ENCODE measurements at regions not wholly inside any gene's neighbourhood (a gene's known extent, or its start where the extent isn't known, plus 50 kb on each side); places are given as distances from the start of the nearest gene placed in this dataset.

DNA sequence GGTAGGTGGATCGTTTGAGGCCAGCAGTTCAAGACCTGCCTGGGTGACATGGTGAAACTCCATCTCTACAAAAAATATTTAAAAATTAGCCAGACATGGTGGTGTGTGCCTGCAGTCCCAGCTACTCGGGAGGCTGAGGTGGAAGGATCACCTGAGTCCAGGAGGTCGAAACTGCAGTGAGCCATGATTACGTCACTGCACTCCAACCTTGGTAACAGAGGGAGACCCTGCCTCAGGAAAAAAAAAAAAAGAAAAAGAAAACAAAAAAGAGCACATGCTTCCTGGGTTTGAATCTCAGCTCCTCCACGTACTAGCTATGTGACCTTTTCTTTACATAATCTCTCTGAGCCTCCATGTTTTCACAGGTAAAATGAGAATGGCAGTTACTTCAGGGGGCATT is 86.3 kb upstream of the CALM2 start:
- Histone ChIP-seq H3K9ac (ENCODE audit: low read length) (no peak overlapping the region), H3K36me3 (ENCODE audit: insufficient read depth, low read length) (no peaks in the 10 kb centered on the region), H3K4me3 (ENCODE audit: insufficient read depth, low read depth, low read length) (no peak overlapping the region), H3K9me3 (ENCODE audit: insufficient read depth, low read depth, low read length) (no peaks in the 10 kb centered on the region), H3K27me3 (ENCODE audit: insufficient read depth, low read length) (no peaks in the 10 kb centered on the region), H3K27ac (ENCODE audit: low read depth, low read length) (no peak overlapping the region), H3K4me1 (ENCODE audit: insufficient read depth, low read length) (peaks cover 5% of the 10 kb centered on the region), H2AFZ (ENCODE audit: low read depth, low read length) (no peak overlapping the region), H4K20me1 (ENCODE audit: insufficient read depth, low read length) (no peaks in the 10 kb centered on the region), H3K4me2 (ENCODE audit: low read length) (no peak overlapping the region), H3K79me2 (ENCODE audit: insufficient read depth, low read length) (no peaks in the 10 kb centered on the region)
- no peak for DNase-seq (ENCODE audit: low read depth)
- H3K4me1 Mint-ChIP-seq (ENCODE audit: low read depth, unreplicated experiment), result peaks cover 9% of the 10 kb centered on the region
- no peak overlapping the region for H3K27ac Mint-ChIP-seq (ENCODE audit: unreplicated experiment)
- no peak overlapping the region for H3K4me3 Mint-ChIP-seq (ENCODE audit: unreplicated experiment)
- H3K9me3 Mint-ChIP-seq (ENCODE audit: unreplicated experiment), result no peaks in the 10 kb centered on the region
- TF ChIP-seq, protein P1, sequence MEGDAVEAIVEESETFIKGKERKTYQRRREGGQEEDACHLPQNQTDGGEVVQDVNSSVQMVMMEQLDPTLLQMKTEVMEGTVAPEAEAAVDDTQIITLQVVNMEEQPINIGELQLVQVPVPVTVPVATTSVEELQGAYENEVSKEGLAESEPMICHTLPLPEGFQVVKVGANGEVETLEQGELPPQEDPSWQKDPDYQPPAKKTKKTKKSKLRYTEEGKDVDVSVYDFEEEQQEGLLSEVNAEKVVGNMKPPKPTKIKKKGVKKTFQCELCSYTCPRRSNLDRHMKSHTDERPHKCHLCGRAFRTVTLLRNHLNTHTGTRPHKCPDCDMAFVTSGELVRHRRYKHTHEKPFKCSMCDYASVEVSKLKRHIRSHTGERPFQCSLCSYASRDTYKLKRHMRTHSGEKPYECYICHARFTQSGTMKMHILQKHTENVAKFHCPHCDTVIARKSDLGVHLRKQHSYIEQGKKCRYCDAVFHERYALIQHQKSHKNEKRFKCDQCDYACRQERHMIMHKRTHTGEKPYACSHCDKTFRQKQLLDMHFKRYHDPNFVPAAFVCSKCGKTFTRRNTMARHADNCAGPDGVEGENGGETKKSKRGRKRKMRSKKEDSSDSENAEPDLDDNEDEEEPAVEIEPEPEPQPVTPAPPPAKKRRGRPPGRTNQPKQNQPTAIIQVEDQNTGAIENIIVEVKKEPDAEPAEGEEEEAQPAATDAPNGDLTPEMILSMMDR (IDR thresholded peaks at IDR 0.05; ENCODE audit: insufficient read depth, low read depth, low read length), result no peak
- no peak for TF ChIP-seq EZH2 (IDR thresholded peaks at IDR 0.05; ENCODE audit: insufficient read depth, low read length)
- FAIRE-seq, result no peak
- peaks cover 2% of the 10 kb centered on the region for H3K36me3 Mint-ChIP-seq (ENCODE audit: low read depth, unreplicated experiment)
- H3K27me3 Mint-ChIP-seq (ENCODE audit: low read depth, unreplicated experiment), result peaks cover 12% of the 10 kb centered on the region

DNA sequence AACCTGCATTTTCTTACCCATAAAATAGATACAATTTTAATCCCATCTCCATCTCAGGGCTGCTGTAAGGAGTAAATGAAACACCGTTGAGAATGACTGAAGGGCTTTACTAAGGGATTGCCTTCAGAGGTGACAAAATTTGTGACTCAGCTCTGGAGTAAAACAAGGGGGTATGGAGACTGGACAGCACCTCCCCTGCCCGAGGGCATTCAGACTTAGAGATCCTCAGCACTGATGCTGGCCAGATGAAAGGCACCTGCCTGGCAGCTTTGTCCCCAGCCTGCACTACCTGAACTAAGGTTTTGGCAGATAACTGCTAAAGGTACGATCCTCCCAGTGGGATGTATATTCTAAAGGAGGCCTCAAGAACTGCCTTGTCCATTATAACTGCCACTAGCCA is 84.7 kb upstream of the CALM2 start:
- no peaks in the 10 kb centered on the region for H3K27me3 ChIP-seq (ENCODE audit: insufficient read depth, low read length)
- H3K4me2 ChIP-seq (ENCODE audit: low read length), result no peak overlapping the region
- no peaks in the 10 kb centered on the region for H4K20me1 ChIP-seq (ENCODE audit: insufficient read depth, low read length)
- H3K36me3 ChIP-seq (ENCODE audit: insufficient read depth, low read length), result no peaks in the 10 kb centered on the region
- peaks cover 12% of the 10 kb centered on the region for H3K27me3 Mint-ChIP-seq (ENCODE audit: low read depth, unreplicated experiment)
- no peaks in the 10 kb centered on the region for H3K9me3 Mint-ChIP-seq (ENCODE audit: unreplicated experiment)
- peaks cover 15% of the 10 kb centered on the region for H3K4me1 Mint-ChIP-seq (ENCODE audit: low read depth, unreplicated experiment)
- H2AFZ ChIP-seq (ENCODE audit: low read depth, low read length), result no peak overlapping the region
- DNase-seq (ENCODE audit: low read depth), result no peak
- no peak overlapping the region for H3K4me3 Mint-ChIP-seq (ENCODE audit: unreplicated experiment)
- H3K4me1 ChIP-seq (ENCODE audit: insufficient read depth, low read length), result peaks cover 5% of the 10 kb centered on the region
- peaks cover 2% of the 10 kb centered on the region for H3K36me3 Mint-ChIP-seq (ENCODE audit: low read depth, unreplicated experiment)
- no peak for FAIRE-seq
- H3K9ac ChIP-seq (ENCODE audit: low read length), result no peak overlapping the region
- H3K27ac ChIP-seq (ENCODE audit: low read depth, low read length), result no peak overlapping the region
- TF ChIP-seq EZH2 (IDR thresholded peaks at IDR 0.05; ENCODE audit: insufficient read depth, low read length), result no peak
- TF ChIP-seq, protein P1 (IDR thresholded peaks at IDR 0.05; ENCODE audit: insufficient read depth, low read depth, low read length), result no peak
- no peaks in the 10 kb centered on the region for H3K79me2 ChIP-seq (ENCODE audit: insufficient read depth, low read length)
- no peak overlapping the region for H3K4me3 ChIP-seq (ENCODE audit: insufficient read depth, low read depth, low read length)
- no peak overlapping the region for H3K27ac Mint-ChIP-seq (ENCODE audit: unreplicated experiment)
- no peaks in the 10 kb centered on the region for H3K9me3 ChIP-seq (ENCODE audit: insufficient read depth, low read depth, low read length)

DNA sequence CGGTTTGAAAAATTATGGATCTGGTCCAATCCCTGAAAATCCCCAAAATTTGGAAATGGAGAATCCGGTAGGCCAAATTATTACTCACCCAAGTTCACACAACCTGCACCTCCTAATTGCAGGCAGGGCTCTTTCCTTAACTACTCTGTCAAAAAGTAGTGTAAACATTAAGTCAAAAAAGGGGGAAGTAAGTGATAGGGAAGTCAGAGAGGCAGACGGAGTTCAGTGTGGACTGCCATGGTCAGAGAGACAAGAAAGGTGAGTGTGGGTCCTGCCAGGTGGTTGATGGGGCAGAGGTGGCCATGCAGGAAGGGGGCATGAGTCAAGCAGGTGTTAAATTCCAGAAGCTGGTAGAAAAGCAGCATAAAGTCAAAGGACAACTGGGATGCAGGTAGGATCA is 83.5 kb upstream of the CALM2 start:
- Histone ChIP-seq H4K20me1 (ENCODE audit: insufficient read depth, low read length) (no peaks in the 10 kb centered on the region), H2AFZ (ENCODE audit: low read depth, low read length) (no peak overlapping the region), H3K4me2 (ENCODE audit: low read length) (no peak overlapping the region), H3K79me2 (ENCODE audit: insufficient read depth, low read length) (no peaks in the 10 kb centered on the region), H3K4me1 (ENCODE audit: insufficient read depth, low read length) (no peaks in the 10 kb centered on the region), H3K9ac (ENCODE audit: low read length) (no peak overlapping the region), H3K27ac (ENCODE audit: low read depth, low read length) (no peak overlapping the region), H3K9me3 (ENCODE audit: insufficient read depth, low read depth, low read length) (no peaks in the 10 kb centered on the region), H3K36me3 (ENCODE audit: insufficient read depth, low read length) (no peaks in the 10 kb centered on the region), H3K4me3 (ENCODE audit: insufficient read depth, low read depth, low read length) (no peak overlapping the region), H3K27me3 (ENCODE audit: insufficient read depth, low read length) (no peaks in the 10 kb centered on the region)
- peaks cover 12% of the 10 kb centered on the region for H3K27me3 Mint-ChIP-seq (ENCODE audit: low read depth, unreplicated experiment)
- TF ChIP-seq, protein P1 (IDR thresholded peaks at IDR 0.05; ENCODE audit: insufficient read depth, low read depth, low read length), result no peak
- no peak for TF ChIP-seq EZH2 (IDR thresholded peaks at IDR 0.05; ENCODE audit: insufficient read depth, low read length)
- no peak overlapping the region for H3K4me3 Mint-ChIP-seq (ENCODE audit: unreplicated experiment)
- DNase-seq (ENCODE audit: low read depth) (no peak), FAIRE-seq (no peak)
- no peak overlapping the region for H3K27ac Mint-ChIP-seq (ENCODE audit: unreplicated experiment)
- no peaks in the 10 kb centered on the region for H3K9me3 Mint-ChIP-seq (ENCODE audit: unreplicated experiment)
- H3K4me1 Mint-ChIP-seq (ENCODE audit: low read depth, unreplicated experiment), result peaks cover 11% of the 10 kb centered on the region
- peaks cover 2% of the 10 kb centered on the region for H3K36me3 Mint-ChIP-seq (ENCODE audit: low read depth, unreplicated experiment)
